ENCODE measurements at regions not wholly inside any gene's neighbourhood (a gene's known extent, or its start where the extent isn't known, plus 50 kb on each side); places are given as distances from the start of the nearest gene placed in this dataset.

GRCh38 chr7:1307828-1308227 is 75.2 kb downstream of the UNCX start:
- no peak for TF ChIP-seq CTCF (IDR thresholded peaks at IDR 0.05; ENCODE audit: borderline replicate concordance, extremely low read depth, low read length, poor library complexity, severe bottlenecking)
- TF ChIP-seq EZH2 (IDR thresholded peaks at IDR 0.05; ENCODE audit: borderline replicate concordance, low read depth, low read length, severe bottlenecking): no peak

Data from DND-41 (cell line).